Panc1 (cell line): ENCODE measurements at regions not wholly inside any gene's neighbourhood (a gene's known extent, or its start where the extent isn't known, plus 50 kb on each side); places are given as distances from the start of the nearest gene placed in this dataset.

Experiments
- POLR2AphosphoS5 ChIP-seq: IDR thresholded peaks from 2 replicates; pipeline ENCODE4 v1.6.1; 2012; ENCODE audit warnings: mild to moderate bottlenecking, low read depth, low read length, moderate library complexity
- SIN3A ChIP-seq: IDR thresholded peaks from 2 replicates; pipeline ENCODE4 v1.6.1; 2012; ENCODE audit warnings: low read depth, mild to moderate bottlenecking, low read length, moderate library complexity, borderline replicate concordance; ENCODE audit not compliant: insufficient read depth
- TF ChIP-seq, protein P1 (sequence below): fragments of 450-650 bp; IDR thresholded peaks from 2 replicates; pipeline ENCODE4 v1.5.1; 2017; ENCODE audit warnings: mild to moderate bottlenecking
- TF ChIP-seq, protein P2 (sequence below), 2 experiments: IDR thresholded peaks; 2 replicates each; pipeline ENCODE4 v1.6.1; 2011 to 2012; ENCODE audit warnings: low read depth in 2 of 2, control low read depth in 1 of 2, low read length in 1 of 2, mild to moderate bottlenecking in 1 of 2, moderate library complexity in 1 of 2; ENCODE audit not compliant: insufficient read depth in 1 of 2

DNA sequence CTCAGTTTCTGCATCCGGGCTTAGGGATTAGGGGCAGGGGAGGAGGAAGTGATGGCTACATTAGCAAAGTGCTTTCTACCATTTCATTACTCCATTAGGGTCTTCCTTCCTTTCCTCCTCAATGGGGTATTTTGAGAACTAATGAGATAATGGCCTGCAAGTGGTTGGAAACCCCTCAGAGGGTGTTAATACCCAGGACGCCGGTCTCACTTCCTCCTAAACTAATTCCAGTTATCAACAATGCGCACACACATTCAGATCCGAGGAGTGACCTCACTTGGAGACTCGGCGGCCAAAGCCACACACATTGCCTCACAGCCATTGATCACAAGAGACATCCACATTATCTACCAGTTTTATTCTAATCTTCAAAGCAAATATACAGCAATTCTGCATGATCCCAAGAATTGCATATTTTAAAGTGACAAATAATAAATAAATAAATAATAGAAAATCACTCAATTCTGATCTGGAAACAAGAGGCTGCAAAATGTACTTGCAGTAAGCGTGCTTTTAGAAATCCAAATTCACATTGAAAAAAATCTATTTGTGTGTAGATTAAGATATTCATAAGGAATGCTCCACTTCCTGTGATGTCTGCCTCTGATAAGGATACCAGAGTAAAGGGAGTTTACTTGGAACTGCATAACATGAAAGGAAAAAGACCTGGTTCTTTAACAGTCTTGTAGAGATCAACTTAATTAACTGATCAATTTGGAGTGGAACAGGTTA is 329.1 kb downstream of the FBXW7 start:
- TF ChIP-seq, protein P1, sequence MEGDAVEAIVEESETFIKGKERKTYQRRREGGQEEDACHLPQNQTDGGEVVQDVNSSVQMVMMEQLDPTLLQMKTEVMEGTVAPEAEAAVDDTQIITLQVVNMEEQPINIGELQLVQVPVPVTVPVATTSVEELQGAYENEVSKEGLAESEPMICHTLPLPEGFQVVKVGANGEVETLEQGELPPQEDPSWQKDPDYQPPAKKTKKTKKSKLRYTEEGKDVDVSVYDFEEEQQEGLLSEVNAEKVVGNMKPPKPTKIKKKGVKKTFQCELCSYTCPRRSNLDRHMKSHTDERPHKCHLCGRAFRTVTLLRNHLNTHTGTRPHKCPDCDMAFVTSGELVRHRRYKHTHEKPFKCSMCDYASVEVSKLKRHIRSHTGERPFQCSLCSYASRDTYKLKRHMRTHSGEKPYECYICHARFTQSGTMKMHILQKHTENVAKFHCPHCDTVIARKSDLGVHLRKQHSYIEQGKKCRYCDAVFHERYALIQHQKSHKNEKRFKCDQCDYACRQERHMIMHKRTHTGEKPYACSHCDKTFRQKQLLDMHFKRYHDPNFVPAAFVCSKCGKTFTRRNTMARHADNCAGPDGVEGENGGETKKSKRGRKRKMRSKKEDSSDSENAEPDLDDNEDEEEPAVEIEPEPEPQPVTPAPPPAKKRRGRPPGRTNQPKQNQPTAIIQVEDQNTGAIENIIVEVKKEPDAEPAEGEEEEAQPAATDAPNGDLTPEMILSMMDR: no peak
- TF ChIP-seq SIN3A (no peak), POLR2AphosphoS5 (no peak)
- TF ChIP-seq, protein P2, sequence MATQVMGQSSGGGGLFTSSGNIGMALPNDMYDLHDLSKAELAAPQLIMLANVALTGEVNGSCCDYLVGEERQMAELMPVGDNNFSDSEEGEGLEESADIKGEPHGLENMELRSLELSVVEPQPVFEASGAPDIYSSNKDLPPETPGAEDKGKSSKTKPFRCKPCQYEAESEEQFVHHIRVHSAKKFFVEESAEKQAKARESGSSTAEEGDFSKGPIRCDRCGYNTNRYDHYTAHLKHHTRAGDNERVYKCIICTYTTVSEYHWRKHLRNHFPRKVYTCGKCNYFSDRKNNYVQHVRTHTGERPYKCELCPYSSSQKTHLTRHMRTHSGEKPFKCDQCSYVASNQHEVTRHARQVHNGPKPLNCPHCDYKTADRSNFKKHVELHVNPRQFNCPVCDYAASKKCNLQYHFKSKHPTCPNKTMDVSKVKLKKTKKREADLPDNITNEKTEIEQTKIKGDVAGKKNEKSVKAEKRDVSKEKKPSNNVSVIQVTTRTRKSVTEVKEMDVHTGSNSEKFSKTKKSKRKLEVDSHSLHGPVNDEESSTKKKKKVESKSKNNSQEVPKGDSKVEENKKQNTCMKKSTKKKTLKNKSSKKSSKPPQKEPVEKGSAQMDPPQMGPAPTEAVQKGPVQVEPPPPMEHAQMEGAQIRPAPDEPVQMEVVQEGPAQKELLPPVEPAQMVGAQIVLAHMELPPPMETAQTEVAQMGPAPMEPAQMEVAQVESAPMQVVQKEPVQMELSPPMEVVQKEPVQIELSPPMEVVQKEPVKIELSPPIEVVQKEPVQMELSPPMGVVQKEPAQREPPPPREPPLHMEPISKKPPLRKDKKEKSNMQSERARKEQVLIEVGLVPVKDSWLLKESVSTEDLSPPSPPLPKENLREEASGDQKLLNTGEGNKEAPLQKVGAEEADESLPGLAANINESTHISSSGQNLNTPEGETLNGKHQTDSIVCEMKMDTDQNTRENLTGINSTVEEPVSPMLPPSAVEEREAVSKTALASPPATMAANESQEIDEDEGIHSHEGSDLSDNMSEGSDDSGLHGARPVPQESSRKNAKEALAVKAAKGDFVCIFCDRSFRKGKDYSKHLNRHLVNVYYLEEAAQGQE (IDR thresholded peaks at IDR 0.05; ENCODE audit: insufficient read depth in 1 of 2, low read depth in 2 of 2, low read length in 1 of 2): no peak
